ENCODE measurements at regions not wholly inside any gene's neighbourhood (a gene's known extent, or its start where the extent isn't known, plus 50 kb on each side); places are given as distances from the start of the nearest gene placed in this dataset.

GRCh38 chr4:177092807-177093206, 216.9 kb upstream of the NEIL3 start:
- Histone ChIP-seq H3K27me3 (no peaks in the 10 kb centered on the region), H3K36me3 (no peaks in the 10 kb centered on the region), H3K4me3 (no peak overlapping the region), H3K9me3 (no peaks in the 10 kb centered on the region), H3K4me1 (no peaks in the 10 kb centered on the region), H3K27ac (no peak overlapping the region)
- no peak for DNase-seq
- WGBS, 5 donors = 73 to 77% (median 75%) methylated on average over 2 of the region's 2 CpGs
- intact Hi-C loops (cut with DNase I; ENCODE audit: low total_unique reads) = no loop called here
- TF ChIP-seq EP300 (IDR thresholded peaks at IDR 0.05) = no peak
- TF ChIP-seq CTCF (IDR thresholded peaks at IDR 0.05) = no peak
- TF ChIP-seq POLR2A (IDR thresholded peaks at IDR 0.05) = no peak
- no peak for TF ChIP-seq POLR2AphosphoS5 (IDR thresholded peaks at IDR 0.05)

- intact Hi-C loops (cut with DNase I; ENCODE audit: low total_unique reads) = no loop called here
- Histone ChIP-seq H3K4me1 (no peaks in the 10 kb centered on the region), H3K27me3 (no peaks in the 10 kb centered on the region)
These were observed 215.7 kb upstream of the NEIL3 start for GRCh38 chr4:177093964-177094363.

GRCh38 chr4:177097291-177097690, 212.4 kb upstream of the NEIL3 start:
- TF ChIP-seq EP300 (IDR thresholded peaks at IDR 0.05) (no peak), POLR2AphosphoS5 (IDR thresholded peaks at IDR 0.05) (no peak), POLR2A (IDR thresholded peaks at IDR 0.05) (no peak), CTCF (IDR thresholded peaks at IDR 0.05) (no peak)
- Histone ChIP-seq H3K4me1 (no peaks in the 10 kb centered on the region), H3K4me3 (no peak overlapping the region), H3K9me3 (no peaks in the 10 kb centered on the region), H3K27ac (no peak overlapping the region), H3K36me3 (no peaks in the 10 kb centered on the region), H3K27me3 (no peaks in the 10 kb centered on the region)
- intact Hi-C loops (cut with DNase I; ENCODE audit: low total_unique reads) = no loop called here
- no peak for DNase-seq
- WGBS, 5 donors = 77 to 93% (median 89%) methylated on average over 6 of the region's 6 CpGs

More at GRCh38 chr4:177093964-177094363, 215.7 kb upstream of the NEIL3 start:
- DNase-seq = no peak
- 85 to 100% (median 95%) methylated on average over 1 of the region's 1 CpG for WGBS, 5 donors
- no peak overlapping the region for H3K27ac ChIP-seq
- TF ChIP-seq POLR2AphosphoS5 (IDR thresholded peaks at IDR 0.05) (no peak), POLR2A (IDR thresholded peaks at IDR 0.05) (no peak), EP300 (IDR thresholded peaks at IDR 0.05) (no peak), CTCF (IDR thresholded peaks at IDR 0.05) (no peak)
- no peaks in the 10 kb centered on the region for H3K36me3 ChIP-seq
- no peak overlapping the region for H3K4me3 ChIP-seq
- no peaks in the 10 kb centered on the region for H3K9me3 ChIP-seq

- Histone ChIP-seq H3K27me3 (no peaks in the 10 kb centered on the region), H3K4me3 (no peak overlapping the region), H3K27ac (no peak overlapping the region), H3K9me3 (no peaks in the 10 kb centered on the region), H3K36me3 (no peaks in the 10 kb centered on the region), H3K4me1 (no peaks in the 10 kb centered on the region)
- WGBS, 5 donors = 85 to 92% (median 90%) methylated on average over 6 of the region's 6 CpGs
- no peak for DNase-seq
- no peak for TF ChIP-seq POLR2A (IDR thresholded peaks at IDR 0.05)
- no peak for TF ChIP-seq CTCF (IDR thresholded peaks at IDR 0.05)
- no peak for TF ChIP-seq EP300 (IDR thresholded peaks at IDR 0.05)
- no peak for TF ChIP-seq POLR2AphosphoS5 (IDR thresholded peaks at IDR 0.05)
- intact Hi-C loops (cut with DNase I; ENCODE audit: low total_unique reads) = no loop called here
These were observed 210.5 kb upstream of the NEIL3 start for GRCh38 chr4:177099211-177099610.
